GM19193 (cell line): ENCODE measurements at regions not wholly inside any gene's neighbourhood (a gene's known extent, or its start where the extent isn't known, plus 50 kb on each side); places are given as distances from the start of the nearest gene placed in this dataset.

Experiments
- POLR2A ChIP-seq: IDR thresholded peaks from 4 replicates; pipeline ENCODE4 v1.6.1; 2011; ENCODE audit not compliant: insufficient read depth, insufficient read length; ENCODE audit errors: extremely low read depth

- TF ChIP-seq POLR2A = no peak
Measured at GRCh38 chr11:45541693-45542434, 123.6 kb downstream of the CHST1 start.

- no peak for TF ChIP-seq POLR2A
Measured at GRCh38 chr11:45538939-45539338, 126.5 kb downstream of the CHST1 start.

GRCh38 chr11:45538363-45538762 lies 127.1 kb downstream of the CHST1 start:
- no peak for TF ChIP-seq POLR2A

DNA sequence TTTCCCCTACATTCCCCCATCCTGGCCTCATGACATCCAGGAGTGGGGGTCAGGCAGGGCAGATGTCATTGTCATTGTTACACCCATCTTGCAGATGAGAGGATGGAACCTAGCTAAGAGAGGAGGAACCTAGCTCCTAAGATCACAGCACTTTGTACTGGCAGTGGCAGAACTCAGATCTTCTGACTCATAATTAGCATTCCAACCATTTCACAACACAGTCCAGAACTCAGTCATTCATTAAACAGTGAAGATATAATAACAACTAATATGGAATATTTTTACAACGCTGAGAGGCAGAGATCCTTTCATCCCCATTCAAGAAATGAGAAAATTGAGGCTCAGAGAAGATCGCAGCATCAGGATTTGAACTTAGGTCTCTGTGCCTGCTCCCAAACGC lies 127.8 kb downstream of the CHST1 start:
- no peak for TF ChIP-seq POLR2A

GRCh38 chr11:45535033-45535432 lies 130.4 kb downstream of the CHST1 start:
- no peak for TF ChIP-seq POLR2A

GRCh38 chr11:45534132-45534531 lies 131.3 kb downstream of the CHST1 start:
- no peak for TF ChIP-seq POLR2A

GRCh38 chr11:45532546-45532945 lies 132.9 kb downstream of the CHST1 start:
- no peak for TF ChIP-seq POLR2A

GRCh38 chr11:45530776-45531175 lies 134.6 kb downstream of the CHST1 start:
- no peak for TF ChIP-seq POLR2A

DNA sequence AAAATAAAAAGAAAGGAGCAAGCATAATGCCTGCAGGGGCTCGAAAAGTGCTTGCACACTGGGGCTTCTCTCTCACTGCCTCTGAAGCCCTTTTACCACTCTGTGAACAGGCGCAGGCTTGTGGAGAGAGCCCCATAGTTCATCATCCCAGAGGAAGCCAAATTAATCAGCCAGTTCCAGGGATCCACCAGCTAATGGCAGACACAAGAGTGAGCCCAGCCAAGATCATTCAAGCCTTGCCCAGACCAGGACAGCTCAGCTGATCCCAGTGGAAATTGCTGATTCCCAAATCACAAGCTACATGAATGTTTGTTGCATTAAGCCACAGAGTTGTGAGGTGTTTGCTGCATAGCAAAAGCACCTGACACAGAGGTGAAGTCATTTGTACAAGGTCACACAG lies 135.3 kb downstream of the CHST1 start:
- TF ChIP-seq POLR2A = no peak

- no peak for TF ChIP-seq POLR2A
Measured at GRCh38 chr11:45528435-45528834, 137.0 kb downstream of the CHST1 start.

DNA sequence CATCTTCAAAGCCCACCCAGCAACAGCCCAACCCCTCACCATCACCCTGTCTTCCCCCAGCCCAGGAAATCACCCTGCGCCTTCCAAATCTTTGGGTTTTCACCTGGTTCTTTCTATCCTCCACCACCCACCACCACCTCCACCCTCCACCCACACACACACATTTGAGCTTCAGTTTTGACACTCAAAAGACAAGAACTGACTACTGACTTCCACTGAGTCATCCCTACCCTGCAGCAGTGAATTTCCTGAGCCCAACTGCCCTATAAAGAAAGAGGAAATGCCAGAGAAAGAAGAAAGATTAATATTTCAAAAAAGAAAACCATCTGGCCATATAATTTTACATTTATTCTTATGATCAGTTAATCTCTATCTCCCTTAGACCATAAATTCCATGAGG lies 137.5 kb downstream of the CHST1 start:
- no peak for TF ChIP-seq POLR2A

DNA sequence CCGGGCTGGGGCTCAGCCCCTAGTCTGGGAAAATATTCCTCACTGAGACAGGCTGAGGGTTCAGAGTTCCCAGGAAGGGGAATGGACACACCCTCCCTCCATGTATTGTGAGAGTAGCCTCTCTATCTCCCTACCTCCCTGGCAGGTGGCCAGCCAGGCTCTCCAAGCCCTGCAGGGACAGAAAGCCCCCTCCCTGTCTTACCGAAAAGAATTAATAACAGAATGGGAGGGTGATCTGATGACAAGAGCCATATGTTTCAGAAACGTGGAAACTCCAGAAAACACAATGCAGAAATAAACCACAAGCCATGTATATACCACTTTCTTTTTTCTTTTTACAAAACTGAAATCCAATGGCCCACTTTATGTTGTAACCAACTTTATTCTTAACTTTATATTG lies 140.0 kb downstream of the CHST1 start:
- TF ChIP-seq POLR2A = no peak

DNA sequence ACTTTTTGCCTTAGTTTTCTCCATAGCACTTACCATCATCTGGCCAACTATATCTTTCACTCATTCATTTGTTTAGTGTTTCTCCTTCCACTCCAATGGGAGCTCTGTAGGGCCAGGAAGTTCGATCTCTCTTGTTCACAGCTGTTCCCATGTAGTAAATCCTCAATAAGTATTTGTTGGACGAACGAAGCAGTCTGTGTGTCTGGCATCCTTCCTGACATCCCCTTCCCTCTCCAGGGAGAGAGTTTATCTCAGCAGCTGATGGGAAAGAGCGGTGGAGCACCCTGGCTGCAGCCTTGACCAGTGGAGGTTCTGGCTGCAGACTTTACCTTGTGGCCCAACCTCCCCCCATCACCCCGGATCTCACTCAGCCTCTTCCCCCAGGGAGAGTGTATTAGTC lies 141.7 kb downstream of the CHST1 start:
- TF ChIP-seq POLR2A = no peak

- no peak for TF ChIP-seq POLR2A
Measured at GRCh38 chr11:45518833-45519535, 146.4 kb downstream of the CHST1 start.

DNA sequence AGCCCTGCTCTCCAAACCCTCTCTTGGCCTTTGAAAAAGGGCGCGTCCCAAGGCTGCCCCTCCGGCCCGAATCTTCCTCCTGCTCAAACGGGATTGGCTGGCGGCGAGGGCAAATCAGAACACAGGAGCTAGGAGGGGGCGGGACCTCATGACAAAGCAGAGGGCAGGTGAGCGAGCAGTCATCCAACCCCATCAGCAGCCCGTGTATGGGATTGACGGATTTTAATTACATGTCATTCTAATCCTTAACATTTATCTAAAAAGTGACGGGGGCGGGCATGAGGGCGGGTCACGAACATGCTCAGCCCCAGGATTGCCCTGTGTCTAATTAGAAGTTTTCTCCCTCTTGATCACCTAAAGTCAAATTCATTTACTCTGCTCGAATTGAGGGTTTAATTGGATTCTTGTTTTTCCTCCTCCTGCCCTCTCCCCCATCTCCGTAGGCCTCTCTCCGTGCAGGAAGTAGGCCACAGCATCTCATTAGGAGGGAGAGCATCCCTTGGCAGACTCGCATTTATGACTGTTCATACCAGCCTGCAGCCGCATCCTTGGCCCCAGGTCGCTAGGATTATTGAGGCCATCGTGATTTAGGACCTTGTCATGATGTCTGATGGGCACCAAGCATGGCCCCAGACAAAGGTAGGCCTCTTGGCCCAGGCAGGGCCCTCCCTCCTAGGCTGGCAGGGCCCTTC lies 147.1 kb downstream of the CHST1 start:
- TF ChIP-seq POLR2A = no peak
